ENCODE measurements at regions not wholly inside any gene's neighbourhood (a gene's known extent, or its start where the extent isn't known, plus 50 kb on each side); places are given as distances from the start of the nearest gene placed in this dataset.

DNA sequence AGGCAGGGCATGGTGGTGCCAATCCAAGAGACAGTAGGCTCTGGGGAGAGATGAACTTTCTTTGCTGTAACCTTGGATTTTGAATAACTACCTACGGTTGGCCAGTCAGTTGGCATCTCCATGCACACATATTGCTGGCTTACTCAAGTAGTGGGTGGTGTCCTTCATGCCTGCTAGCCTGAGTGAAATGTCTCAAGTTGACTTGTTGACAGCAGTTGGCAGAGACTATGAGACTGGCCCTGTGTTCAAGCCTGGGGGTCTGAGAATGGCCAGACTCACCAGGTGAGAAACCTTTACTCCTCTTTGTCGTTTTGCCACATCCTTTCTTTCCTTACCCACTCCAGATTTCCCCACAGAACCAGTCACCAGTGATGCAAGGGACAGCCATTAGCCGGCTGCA is 173.3 kb downstream of the MID1IP1 start:
- Histone ChIP-seq H3K4me3 (ENCODE audit: low read length) (no peak overlapping the region), H3K79me2 (replicated peaks; ENCODE audit: insufficient read depth, low read length) (no peaks in the 10 kb centered on the region), H3K9me2 (ENCODE audit: insufficient read depth, low read length) (no peaks in the 10 kb centered on the region), H4K20me1 (ENCODE audit: insufficient read depth) (no peaks in the 10 kb centered on the region), H3F3A (ENCODE audit: insufficient read depth, low read length, poor library complexity, severe bottlenecking) (no peaks in the 10 kb centered on the region), H3K27ac (ENCODE audit: low read length) (no peak overlapping the region), H3K36me3 (ENCODE audit: insufficient read depth, low read length) (no peaks in the 10 kb centered on the region), H3K9ac (ENCODE audit: low read length) (no peak overlapping the region), H3K4me2 (ENCODE audit: low read length) (no peak overlapping the region), H3K9me3 (ENCODE audit: low read length) (no peaks in the 10 kb centered on the region), H2AFZ (ENCODE audit: low read depth, low read length) (no peak overlapping the region), H3K27me3 (ENCODE audit: insufficient read depth, low read depth, low read length) (no peaks in the 10 kb centered on the region)
- TF ChIP-seq SMC3 (conservative IDR thresholded peaks at IDR 0.05; ENCODE audit: poor library complexity) (no peak), TAF1 (IDR thresholded peaks at IDR 0.05; ENCODE audit: low read depth) (no peak), EP300 (conservative IDR thresholded peaks at IDR 0.05; ENCODE audit: poor library complexity, severe bottlenecking) (no peak), REST (IDR thresholded peaks at IDR 0.05; ENCODE audit: borderline replicate concordance) (no peak), POLR2AphosphoS5 (IDR thresholded peaks at IDR 0.05) (no peak), EZH2 (IDR thresholded peaks at IDR 0.05; ENCODE audit: borderline replicate concordance, insufficient read depth, low read length, poor library complexity, severe bottlenecking) (no peak), RAD21 (conservative IDR thresholded peaks at IDR 0.05) (no peak)
- TF ChIP-seq, protein P1, sequence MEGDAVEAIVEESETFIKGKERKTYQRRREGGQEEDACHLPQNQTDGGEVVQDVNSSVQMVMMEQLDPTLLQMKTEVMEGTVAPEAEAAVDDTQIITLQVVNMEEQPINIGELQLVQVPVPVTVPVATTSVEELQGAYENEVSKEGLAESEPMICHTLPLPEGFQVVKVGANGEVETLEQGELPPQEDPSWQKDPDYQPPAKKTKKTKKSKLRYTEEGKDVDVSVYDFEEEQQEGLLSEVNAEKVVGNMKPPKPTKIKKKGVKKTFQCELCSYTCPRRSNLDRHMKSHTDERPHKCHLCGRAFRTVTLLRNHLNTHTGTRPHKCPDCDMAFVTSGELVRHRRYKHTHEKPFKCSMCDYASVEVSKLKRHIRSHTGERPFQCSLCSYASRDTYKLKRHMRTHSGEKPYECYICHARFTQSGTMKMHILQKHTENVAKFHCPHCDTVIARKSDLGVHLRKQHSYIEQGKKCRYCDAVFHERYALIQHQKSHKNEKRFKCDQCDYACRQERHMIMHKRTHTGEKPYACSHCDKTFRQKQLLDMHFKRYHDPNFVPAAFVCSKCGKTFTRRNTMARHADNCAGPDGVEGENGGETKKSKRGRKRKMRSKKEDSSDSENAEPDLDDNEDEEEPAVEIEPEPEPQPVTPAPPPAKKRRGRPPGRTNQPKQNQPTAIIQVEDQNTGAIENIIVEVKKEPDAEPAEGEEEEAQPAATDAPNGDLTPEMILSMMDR (IDR thresholded peaks at IDR 0.05; ENCODE audit: poor library complexity, severe bottlenecking) = no peak

DNA sequence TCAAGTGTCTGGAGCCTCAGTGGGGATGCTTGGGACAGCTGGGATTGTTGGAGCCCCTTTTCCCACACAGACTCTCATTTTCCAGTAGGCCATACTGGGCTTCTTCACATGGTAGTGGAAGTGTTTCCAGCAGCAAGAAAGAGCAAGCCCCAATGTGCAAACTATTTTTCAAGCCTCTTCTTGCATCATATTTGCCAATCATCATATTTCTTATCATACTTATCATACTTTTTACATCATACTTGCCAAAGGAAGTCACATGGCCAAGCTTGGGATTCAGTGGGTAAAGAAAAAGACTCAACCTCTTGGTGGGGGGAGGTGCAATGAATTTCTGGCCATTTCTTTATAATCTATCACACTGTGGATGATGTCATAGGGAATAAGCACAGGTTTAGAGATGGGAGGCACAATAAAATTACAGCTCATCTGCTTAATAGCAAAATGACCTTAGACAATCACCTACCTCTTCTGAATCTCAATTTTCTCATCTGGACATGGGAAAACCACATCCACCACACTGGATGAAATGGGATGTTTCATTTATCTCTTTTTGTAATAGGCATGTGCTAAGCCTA is 174.2 kb downstream of the MID1IP1 start:
- no peaks in the 10 kb centered on the region for H4K20me1 ChIP-seq (ENCODE audit: insufficient read depth)
- no peaks in the 10 kb centered on the region for H3K9me3 ChIP-seq (ENCODE audit: low read length)
- no peaks in the 10 kb centered on the region for H3F3A ChIP-seq (ENCODE audit: insufficient read depth, low read length, poor library complexity, severe bottlenecking)
- no peak overlapping the region for H3K4me2 ChIP-seq (ENCODE audit: low read length)
- no peak overlapping the region for H3K27ac ChIP-seq (ENCODE audit: low read length)
- H3K36me3 ChIP-seq (ENCODE audit: insufficient read depth, low read length) = no peaks in the 10 kb centered on the region
- H3K79me2 ChIP-seq (replicated peaks; ENCODE audit: insufficient read depth, low read length) = no peaks in the 10 kb centered on the region
- no peak overlapping the region for H3K9ac ChIP-seq (ENCODE audit: low read length)
- H3K4me3 ChIP-seq (ENCODE audit: low read length) = no peak overlapping the region
- H3K27me3 ChIP-seq (ENCODE audit: insufficient read depth, low read depth, low read length) = no peaks in the 10 kb centered on the region
- no peaks in the 10 kb centered on the region for H3K9me2 ChIP-seq (ENCODE audit: insufficient read depth, low read length)
- no peak for TF ChIP-seq SMC3 (conservative IDR thresholded peaks at IDR 0.05; ENCODE audit: poor library complexity)
- TF ChIP-seq MXI1 (conservative IDR thresholded peaks at IDR 0.05; ENCODE audit: poor library complexity, severe bottlenecking) = no peak
- TF ChIP-seq EP300 (conservative IDR thresholded peaks at IDR 0.05; ENCODE audit: poor library complexity, severe bottlenecking) = no peak
- no peak for TF ChIP-seq RAD21 (conservative IDR thresholded peaks at IDR 0.05)
- TF ChIP-seq POLR2AphosphoS5 (IDR thresholded peaks at IDR 0.05) = no peak
- TF ChIP-seq, protein P1 (IDR thresholded peaks at IDR 0.05; ENCODE audit: poor library complexity, severe bottlenecking) = no peak
- no peak for TF ChIP-seq TAF1 (IDR thresholded peaks at IDR 0.05; ENCODE audit: low read depth)
- TF ChIP-seq EZH2 (IDR thresholded peaks at IDR 0.05; ENCODE audit: borderline replicate concordance, insufficient read depth, low read length, poor library complexity, severe bottlenecking) = no peak
- TF ChIP-seq REST (IDR thresholded peaks at IDR 0.05; ENCODE audit: borderline replicate concordance) = no peak
- H2AFZ ChIP-seq (ENCODE audit: low read depth, low read length) = no peak overlapping the region
